ENCODE measurements at regions not wholly inside any gene's neighbourhood (a gene's known extent, or its start where the extent isn't known, plus 50 kb on each side); places are given as distances from the start of the nearest gene placed in this dataset.

DNA sequence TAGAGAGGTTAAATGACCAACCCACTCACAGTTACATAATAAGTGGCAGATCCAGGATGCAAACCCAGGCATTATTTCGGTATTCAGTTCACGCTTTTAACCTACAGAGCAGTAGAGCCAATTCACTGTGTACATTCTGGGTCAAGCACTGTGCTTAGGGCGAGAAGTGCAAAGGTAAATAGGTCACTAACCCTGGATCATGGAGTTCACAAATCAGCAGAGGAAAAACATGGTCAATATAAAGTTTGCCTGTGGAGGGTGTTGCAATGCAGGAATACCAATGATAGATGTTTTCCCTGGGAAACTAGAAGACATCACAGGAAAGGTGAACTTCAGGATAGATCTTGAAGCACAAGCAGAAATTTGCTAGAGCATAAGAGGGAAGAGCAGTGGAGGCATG, 253.4 kb upstream of the NFIA start:
- TF ChIP-seq CTCF (IDR thresholded peaks at IDR 0.05), result no peak
- no peak for TF ChIP-seq POLR2A (IDR thresholded peaks at IDR 0.05)

Measured in thyroid gland (tissue), 4 donors.